ENCODE measurements at regions not wholly inside any gene's neighbourhood (a gene's known extent, or its start where the extent isn't known, plus 50 kb on each side); places are given as distances from the start of the nearest gene placed in this dataset.
A peak's percentile ranks its signal among the peaks of the same experiment; 100 is the strongest.

DNA sequence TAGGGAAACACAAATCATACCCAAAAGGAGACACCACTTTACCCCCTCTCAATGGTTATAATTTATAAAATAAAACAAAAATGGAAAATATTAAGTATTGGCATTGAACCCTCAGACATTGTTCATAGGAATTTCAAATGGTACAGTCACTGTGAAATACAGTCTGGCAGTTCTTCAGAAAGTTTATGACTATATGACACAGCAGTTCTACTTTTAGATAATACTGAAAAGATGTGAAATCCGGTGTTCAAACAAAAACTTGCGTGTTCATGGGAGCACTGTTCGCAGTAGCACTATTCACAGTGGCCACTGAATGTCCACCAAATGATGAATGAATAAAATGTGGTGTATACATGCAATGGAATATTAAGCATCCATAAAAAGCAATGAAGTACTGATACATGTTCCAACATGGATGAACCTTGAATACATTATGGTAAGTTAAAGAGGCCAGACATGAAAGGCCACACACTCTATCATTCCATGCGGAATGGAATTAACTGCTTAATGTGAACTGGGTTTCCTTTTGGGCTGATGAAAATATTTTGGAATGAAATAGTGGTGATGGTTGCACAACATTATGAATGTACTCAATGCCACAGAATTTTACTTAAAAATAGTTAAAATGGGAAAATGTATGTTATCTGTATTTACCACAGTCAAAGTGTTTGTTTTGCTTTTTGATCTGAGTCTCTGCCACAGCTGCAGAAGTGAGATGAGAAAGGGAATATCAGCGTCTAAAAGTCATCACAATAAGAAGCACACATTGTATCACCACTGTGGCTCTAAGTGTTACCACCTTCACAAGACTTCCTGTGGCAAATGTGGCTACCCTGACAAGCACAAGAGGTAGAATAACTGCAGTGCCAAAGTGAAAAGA, 864.6 kb downstream of the SUCLG1 start:
- Histone ChIP-seq H3K9me3 (ENCODE audit: low read depth, low read length) (no peaks in the 10 kb centered on the region), H3K36me3 (ENCODE audit: insufficient read depth, low read length) (no peaks in the 10 kb centered on the region), H3K27ac (no peak overlapping the region), H3K4me3 (no peak overlapping the region), H3K9ac (ENCODE audit: insufficient read length) (no peak overlapping the region)
- DNase-seq (ENCODE audit: low read depth, low spot score) = no peak
- TF ChIP-seq EZH2 (IDR thresholded peaks at IDR 0.05) (no peak), FOXP2 (optimal IDR thresholded peaks at IDR 0.05; ENCODE audit: control extremely low read depth, extremely low read length, insufficient read depth) (no peak), POLR2AphosphoS5 (IDR thresholded peaks at IDR 0.05; ENCODE audit: borderline replicate concordance, low read depth, low read length) (no peak)

DNA sequence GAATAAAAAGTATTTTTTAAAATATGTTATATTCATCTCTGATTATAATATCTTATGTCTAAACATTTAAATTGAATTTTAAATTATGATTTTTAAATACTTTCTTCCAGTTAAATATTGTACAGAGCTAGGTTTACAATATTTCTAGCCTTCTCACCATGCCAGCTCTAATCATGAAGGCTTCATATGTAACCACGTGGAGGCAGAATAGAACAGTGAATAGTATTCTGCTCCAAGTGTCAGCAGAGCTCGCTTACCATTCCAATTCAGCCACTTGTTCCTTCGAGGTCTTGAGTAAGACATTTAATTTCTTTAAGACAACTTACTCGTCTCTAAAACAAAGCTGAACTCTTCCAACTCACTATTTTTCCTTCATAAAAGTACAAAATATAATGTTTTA, 871.8 kb downstream of the SUCLG1 start:
- H3K27ac ChIP-seq = no peak overlapping the region
- no peaks in the 10 kb centered on the region for H3K36me3 ChIP-seq (ENCODE audit: insufficient read depth, low read length)
- H3K9ac ChIP-seq (ENCODE audit: insufficient read length) = no peak overlapping the region
- DNase-seq (ENCODE audit: low read depth, low spot score) = no peak
- H3K4me3 ChIP-seq = no peak overlapping the region
- TF ChIP-seq FOXP2 (optimal IDR thresholded peaks at IDR 0.05; ENCODE audit: control extremely low read depth, extremely low read length, insufficient read depth) = no peak
- no peak for TF ChIP-seq EZH2 (IDR thresholded peaks at IDR 0.05)
- TF ChIP-seq POLR2AphosphoS5 (IDR thresholded peaks at IDR 0.05; ENCODE audit: borderline replicate concordance, low read depth, low read length) = no peak
- no peaks in the 10 kb centered on the region for H3K9me3 ChIP-seq (ENCODE audit: low read depth, low read length)

DNA sequence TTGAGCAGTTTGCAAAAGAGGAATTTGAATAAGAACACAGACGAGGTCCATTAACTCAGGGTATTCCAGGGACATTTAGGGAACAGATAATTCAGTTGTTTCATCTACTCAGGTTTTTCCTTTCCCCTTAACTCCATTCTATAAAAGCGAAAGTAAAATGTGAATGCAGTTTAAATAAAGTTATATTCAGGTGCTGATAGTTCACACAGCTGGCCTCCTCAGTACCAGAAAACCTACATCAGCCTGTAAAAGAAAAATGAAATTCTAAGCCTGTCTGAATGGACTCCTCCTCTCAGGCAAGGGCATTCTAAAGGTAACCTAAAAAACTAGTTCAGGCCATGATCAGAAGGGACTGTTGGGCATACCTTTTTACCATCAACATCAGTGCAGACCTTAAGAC, 873.8 kb downstream of the SUCLG1 start:
- no peak for DNase-seq (ENCODE audit: low read depth, low spot score)
- Histone ChIP-seq H3K36me3 (ENCODE audit: insufficient read depth, low read length) (no peaks in the 10 kb centered on the region), H3K27ac (no peak overlapping the region), H3K4me3 (peak overlapping the region; percentile 36; the same call in 1 of the 2 replicates), H3K9ac (ENCODE audit: insufficient read length) (no peak overlapping the region), H3K9me3 (ENCODE audit: low read depth, low read length) (no peaks in the 10 kb centered on the region)
- TF ChIP-seq FOXP2 (optimal IDR thresholded peaks at IDR 0.05; ENCODE audit: control extremely low read depth, extremely low read length, insufficient read depth) = no peak
- no peak for TF ChIP-seq POLR2AphosphoS5 (IDR thresholded peaks at IDR 0.05; ENCODE audit: borderline replicate concordance, low read depth, low read length)
- no peak for TF ChIP-seq EZH2 (IDR thresholded peaks at IDR 0.05)

DNA sequence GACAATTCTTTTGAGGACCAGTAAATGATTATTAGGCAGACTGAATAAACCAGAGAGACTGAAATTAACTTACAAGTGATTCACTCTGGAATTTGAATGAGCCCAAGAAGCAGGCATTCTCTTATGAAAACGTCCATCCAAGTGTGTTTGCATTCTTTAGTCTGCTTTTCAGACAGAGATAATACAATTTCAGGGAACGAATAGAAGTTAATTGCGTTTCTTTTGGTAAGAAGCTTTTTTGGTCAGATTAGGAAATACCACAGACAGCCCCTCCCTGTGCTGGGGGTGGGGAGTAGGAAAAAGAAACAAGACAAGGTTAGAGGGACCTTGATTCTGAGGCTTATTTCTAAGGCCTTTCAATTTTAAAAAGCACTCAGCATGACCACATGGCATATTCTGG, 874.4 kb downstream of the SUCLG1 start:
- Histone ChIP-seq H3K36me3 (ENCODE audit: insufficient read depth, low read length) (no peaks in the 10 kb centered on the region), H3K27ac (no peak overlapping the region), H3K9ac (ENCODE audit: insufficient read length) (no peak overlapping the region), H3K9me3 (ENCODE audit: low read depth, low read length) (no peaks in the 10 kb centered on the region), H3K4me3 (peak overlapping the region; percentile 36; the same call in 1 of the 2 replicates)
- DNase-seq (ENCODE audit: low read depth, low spot score) = no peak
- no peak for TF ChIP-seq FOXP2 (optimal IDR thresholded peaks at IDR 0.05; ENCODE audit: control extremely low read depth, extremely low read length, insufficient read depth)
- no peak for TF ChIP-seq EZH2 (IDR thresholded peaks at IDR 0.05)
- no peak for TF ChIP-seq POLR2AphosphoS5 (IDR thresholded peaks at IDR 0.05; ENCODE audit: borderline replicate concordance, low read depth, low read length)

DNA sequence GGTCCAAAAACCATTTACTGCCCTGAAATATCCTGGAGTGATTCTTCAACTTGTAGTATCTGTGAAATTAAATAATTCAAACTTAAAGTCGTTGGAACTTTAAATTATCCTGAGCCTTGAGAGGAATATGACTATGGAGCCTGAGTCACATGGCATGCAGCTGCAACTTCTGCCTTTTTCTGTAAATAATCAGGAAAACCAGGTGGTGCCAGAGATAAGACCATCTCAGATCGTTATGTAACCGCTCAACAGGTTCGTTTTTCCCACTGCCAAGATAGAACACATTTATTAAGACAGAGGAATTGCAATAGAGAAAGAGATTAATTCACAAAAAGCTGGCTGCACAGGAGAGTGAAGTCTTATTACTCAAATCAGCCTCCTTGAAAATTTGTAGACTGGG, 876.5 kb downstream of the SUCLG1 start:
- no peaks in the 10 kb centered on the region for H3K9me3 ChIP-seq (ENCODE audit: low read depth, low read length)
- H3K4me3 ChIP-seq = no peak overlapping the region
- H3K27ac ChIP-seq = no peak overlapping the region
- no peak for TF ChIP-seq POLR2AphosphoS5 (IDR thresholded peaks at IDR 0.05; ENCODE audit: borderline replicate concordance, low read depth, low read length)
- TF ChIP-seq FOXP2 (optimal IDR thresholded peaks at IDR 0.05; ENCODE audit: control extremely low read depth, extremely low read length, insufficient read depth) = no peak
- TF ChIP-seq EZH2 (IDR thresholded peaks at IDR 0.05) = no peak
- no peak overlapping the region for H3K9ac ChIP-seq (ENCODE audit: insufficient read length)
- no peak for DNase-seq (ENCODE audit: low read depth, low spot score)
- no peaks in the 10 kb centered on the region for H3K36me3 ChIP-seq (ENCODE audit: insufficient read depth, low read length)

DNA sequence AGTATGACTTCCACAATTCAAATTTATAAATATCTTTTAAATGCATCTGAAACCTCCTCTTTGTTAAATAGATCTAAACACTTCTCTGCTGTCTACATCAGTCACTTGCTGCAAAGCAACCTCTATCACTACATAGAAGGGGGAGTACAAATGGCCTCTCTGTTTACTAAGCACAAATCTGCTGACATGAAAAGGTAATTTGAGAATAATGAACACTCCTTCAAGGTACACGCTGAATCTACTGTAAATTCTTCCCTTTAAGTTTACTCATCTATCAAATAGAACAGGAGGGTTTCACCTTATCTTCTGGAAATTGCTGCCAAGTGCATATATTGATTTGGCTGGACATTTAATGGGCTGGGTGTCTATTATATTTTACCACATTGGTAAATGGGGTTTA, 879.6 kb downstream of the SUCLG1 start:
- Histone ChIP-seq H3K9me3 (ENCODE audit: low read depth, low read length) (no peaks in the 10 kb centered on the region), H3K4me3 (no peak overlapping the region), H3K36me3 (ENCODE audit: insufficient read depth, low read length) (no peaks in the 10 kb centered on the region), H3K27ac (no peak overlapping the region), H3K9ac (ENCODE audit: insufficient read length) (no peak overlapping the region)
- no peak for DNase-seq (ENCODE audit: low read depth, low spot score)
- TF ChIP-seq POLR2AphosphoS5 (IDR thresholded peaks at IDR 0.05; ENCODE audit: borderline replicate concordance, low read depth, low read length) (no peak), EZH2 (IDR thresholded peaks at IDR 0.05) (no peak), FOXP2 (optimal IDR thresholded peaks at IDR 0.05; ENCODE audit: control extremely low read depth, extremely low read length, insufficient read depth) (no peak)

DNA sequence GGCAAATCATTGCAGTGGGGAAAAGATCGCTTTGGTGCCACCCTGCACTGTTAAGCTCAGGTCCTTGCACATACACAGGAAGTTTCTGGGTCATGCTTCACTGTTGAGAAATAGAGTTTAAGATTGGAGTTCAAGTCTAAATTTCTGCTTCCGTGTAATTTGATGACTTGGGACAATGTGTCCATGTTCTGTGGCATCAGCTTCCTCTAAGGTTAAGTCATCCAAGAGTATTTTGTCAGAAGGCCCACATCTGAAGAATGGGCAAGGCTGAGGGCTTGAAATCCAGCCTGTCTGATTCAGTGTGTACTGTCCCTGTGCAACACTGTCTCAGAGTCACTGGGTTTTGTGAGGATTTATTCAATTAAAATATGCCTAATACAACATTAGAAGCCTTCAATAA, 880.7 kb downstream of the SUCLG1 start:
- Histone ChIP-seq H3K9me3 (ENCODE audit: low read depth, low read length) (no peaks in the 10 kb centered on the region), H3K36me3 (ENCODE audit: insufficient read depth, low read length) (no peaks in the 10 kb centered on the region), H3K9ac (ENCODE audit: insufficient read length) (no peak overlapping the region), H3K4me3 (no peak overlapping the region), H3K27ac (no peak overlapping the region)
- TF ChIP-seq FOXP2 (optimal IDR thresholded peaks at IDR 0.05; ENCODE audit: control extremely low read depth, extremely low read length, insufficient read depth) (no peak), POLR2AphosphoS5 (IDR thresholded peaks at IDR 0.05; ENCODE audit: borderline replicate concordance, low read depth, low read length) (no peak), EZH2 (IDR thresholded peaks at IDR 0.05) (no peak)
- DNase-seq (ENCODE audit: low read depth, low spot score) = no peak

DNA sequence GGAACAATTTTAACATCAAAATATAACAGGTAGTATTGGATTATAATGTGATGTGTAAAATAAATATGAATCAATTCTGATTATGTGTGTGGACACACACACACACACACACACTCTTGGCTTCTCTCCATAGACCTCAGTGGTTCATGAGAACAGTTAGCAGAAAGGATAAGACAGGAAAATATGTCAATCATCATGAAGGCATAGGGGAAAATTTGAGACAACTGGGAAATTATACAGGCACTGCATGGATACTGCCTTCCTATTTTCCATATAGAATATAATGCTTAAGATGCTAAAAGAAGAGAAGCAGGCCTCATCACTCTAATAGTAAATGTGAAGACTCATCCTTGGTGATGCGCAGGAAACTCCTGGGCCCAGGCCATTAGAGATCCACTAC, 884.5 kb downstream of the SUCLG1 start:
- no peak overlapping the region for H3K9ac ChIP-seq (ENCODE audit: insufficient read length)
- H3K9me3 ChIP-seq (ENCODE audit: low read depth, low read length) = no peaks in the 10 kb centered on the region

More for the DNA sequence above, 884.5 kb downstream of the SUCLG1 start:
- H3K27ac ChIP-seq = no peak overlapping the region
- no peak overlapping the region for H3K4me3 ChIP-seq
- TF ChIP-seq POLR2AphosphoS5 (IDR thresholded peaks at IDR 0.05; ENCODE audit: borderline replicate concordance, low read depth, low read length) (no peak), FOXP2 (optimal IDR thresholded peaks at IDR 0.05; ENCODE audit: control extremely low read depth, extremely low read length, insufficient read depth) (no peak), EZH2 (IDR thresholded peaks at IDR 0.05) (no peak)
- no peaks in the 10 kb centered on the region for H3K36me3 ChIP-seq (ENCODE audit: insufficient read depth, low read length)
- no peak for DNase-seq (ENCODE audit: low read depth, low spot score)

All from SK-N-MC (cell line).